GM21825 (cell line): ENCODE measurements at regions not wholly inside any gene's neighbourhood (a gene's known extent, or its start where the extent isn't known, plus 50 kb on each side); places are given as distances from the start of the nearest gene placed in this dataset.

ENCODE experiments used
- ATAC-seq: cut with Tn5 transposase; IDR thresholded peaks from one replicate; pipeline ENCODE4 v1.9.1; 2021; ENCODE audit warnings: mild to moderate bottlenecking, moderate library complexity; ENCODE audit not compliant: unreplicated experiment

DNA sequence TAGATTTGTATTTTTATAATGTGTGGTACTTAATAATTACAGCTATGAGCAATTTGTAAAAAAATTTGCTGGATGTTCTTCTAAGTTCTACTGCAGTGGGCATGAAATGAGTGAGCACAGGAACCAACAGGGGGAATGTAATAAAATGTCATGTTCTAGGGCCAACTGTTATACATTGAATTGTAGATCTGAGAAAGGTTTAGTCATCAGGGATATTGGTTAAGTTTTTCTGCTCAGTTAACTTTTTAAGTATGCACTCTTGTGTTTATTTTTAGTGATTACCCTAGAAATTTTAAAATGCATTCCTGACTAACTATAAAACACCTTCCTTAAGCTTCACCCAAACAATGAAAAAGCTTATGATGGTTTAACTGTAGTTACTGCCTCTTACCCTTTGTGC is 101.8 kb downstream of the CAND1 start:
- no peak for ATAC-seq

DNA sequence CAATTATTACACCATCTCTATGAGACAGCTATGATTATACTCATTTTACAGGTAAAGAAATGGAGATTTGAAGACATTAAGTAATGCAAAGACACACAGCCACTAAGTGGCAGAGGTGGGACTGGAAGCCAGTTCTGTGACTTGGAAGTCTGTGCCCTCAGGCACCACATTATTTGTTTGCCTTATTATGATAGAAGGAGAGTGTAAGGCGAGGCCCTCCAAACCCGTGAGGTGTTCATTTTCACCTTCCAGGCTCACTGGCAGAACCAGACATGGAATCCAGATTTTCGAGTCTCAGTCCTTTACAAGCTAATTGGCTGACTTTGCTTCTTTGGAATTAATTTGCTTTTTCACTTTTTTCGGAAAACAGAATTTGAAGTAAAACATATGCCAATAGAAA is 107.9 kb downstream of the CAND1 start:
- no peak for ATAC-seq

DNA sequence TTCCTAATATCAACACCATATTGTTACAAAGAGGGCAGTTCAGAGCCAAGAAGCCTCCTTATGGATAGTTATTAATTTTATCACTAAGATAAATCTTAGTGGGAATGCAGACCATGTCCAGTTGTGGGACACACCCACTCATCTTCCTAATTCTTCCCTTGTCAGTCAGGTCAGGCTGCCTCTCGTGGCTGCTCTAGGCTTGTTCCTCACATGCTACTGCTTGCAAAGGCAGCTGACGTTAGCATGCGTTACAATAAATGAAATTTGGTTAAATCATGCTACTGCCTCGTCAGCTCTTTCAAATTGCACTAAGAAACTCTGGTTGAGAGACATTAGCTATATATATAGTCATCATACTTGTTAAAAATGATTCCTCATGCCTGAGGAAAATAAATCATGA is 108.4 kb downstream of the CAND1 start:
- no peak for ATAC-seq

DNA sequence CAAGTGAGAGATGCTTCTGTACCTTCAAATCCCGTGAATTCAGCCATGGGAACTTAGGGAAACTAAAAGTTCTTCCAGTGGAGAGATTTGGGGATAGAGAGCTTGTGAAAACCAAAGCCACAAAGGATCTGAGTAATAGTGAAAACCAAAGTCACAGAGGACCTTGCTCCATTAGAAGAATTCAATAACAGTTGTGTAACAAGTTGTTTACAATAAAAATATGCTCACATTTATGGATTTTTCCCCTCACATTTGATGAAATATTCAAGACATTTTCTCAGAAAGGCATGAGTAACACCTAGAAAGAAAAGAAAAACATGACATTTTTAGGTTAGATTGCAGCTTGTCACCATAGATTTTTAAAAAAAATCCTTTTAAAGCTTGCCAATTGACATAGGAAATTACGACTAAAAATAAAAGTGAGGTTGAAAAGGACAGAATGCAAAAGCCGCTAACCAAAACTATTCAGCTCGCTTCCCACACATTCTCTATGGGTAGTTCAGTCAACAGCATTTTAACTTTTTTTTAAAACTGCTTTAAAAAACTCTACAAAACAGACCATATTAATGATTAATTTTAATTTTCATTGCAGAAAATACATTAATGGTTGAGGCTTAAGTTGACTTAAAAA is 113.2 kb downstream of the CAND1 start:
- ATAC-seq: no peak

DNA sequence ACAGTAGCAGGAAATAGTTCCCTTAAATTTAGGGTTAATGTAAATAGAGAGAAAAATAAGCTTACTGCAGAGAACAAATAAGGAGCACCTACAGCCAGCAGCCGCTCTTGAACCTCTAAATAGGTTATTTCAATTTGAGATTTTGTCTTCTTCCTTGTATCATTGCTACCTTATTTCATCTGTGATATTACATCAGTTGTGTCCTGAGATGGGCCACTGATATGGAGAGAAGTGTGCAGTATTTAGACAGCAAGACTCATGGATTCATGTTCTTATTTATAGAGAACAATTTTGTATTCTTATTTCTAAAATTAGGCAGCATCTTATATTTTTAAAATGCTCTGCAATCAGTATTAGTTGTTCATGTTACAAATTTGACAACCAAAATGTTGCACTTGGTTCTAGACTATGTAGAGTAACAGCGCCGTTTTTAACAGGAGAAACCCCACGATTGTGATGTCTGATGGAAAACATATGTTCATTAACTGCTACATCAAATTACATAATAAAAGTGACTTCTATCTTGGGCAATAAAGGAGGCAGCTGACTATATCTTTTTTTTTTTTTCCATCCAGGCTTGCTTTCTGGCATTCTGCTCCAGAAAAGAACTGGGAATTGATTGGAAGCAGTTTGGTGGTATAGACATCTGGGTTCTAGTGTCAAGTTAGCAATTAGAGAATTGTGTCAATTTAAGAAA is 117.9 kb downstream of the CAND1 start:
- no peak for ATAC-seq

DNA sequence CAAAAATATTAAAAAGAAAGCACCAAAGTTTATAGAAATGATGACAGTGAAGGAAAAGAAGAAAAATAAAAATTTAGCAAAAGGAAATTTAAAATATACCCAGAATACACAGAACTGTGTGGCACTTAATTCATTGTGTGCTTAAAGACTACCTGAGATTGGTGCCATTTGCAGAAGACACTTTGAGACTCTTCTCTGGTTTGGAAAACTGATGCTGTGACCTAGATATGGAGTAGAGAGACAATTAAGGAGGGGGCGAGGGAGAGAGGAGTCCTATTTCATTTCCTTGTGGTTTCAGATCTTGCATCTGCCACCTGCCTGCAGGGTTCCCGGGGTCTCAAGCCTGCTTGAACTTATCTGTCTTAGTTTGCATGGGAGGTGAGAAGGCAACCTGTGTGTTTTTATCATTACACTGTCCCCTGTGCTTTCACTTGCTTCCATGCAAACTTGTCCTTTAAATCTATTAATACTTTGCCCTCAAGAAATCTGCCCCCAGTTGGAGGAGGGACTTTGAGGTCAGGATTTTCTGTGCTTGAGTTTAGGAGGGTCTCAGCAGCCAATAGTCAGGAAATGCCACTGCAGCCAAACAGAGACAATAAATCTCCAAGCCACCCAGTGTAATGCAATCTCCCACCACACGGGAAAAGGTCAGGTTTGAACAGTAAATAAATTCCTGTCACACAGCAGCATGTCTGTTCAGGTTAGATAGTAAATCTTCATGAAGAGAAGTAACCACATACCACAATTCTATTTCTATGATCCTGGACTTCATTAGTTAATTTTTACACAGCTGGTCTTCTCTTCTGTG is 119.4 kb downstream of the CAND1 start:
- no peak for ATAC-seq

DNA sequence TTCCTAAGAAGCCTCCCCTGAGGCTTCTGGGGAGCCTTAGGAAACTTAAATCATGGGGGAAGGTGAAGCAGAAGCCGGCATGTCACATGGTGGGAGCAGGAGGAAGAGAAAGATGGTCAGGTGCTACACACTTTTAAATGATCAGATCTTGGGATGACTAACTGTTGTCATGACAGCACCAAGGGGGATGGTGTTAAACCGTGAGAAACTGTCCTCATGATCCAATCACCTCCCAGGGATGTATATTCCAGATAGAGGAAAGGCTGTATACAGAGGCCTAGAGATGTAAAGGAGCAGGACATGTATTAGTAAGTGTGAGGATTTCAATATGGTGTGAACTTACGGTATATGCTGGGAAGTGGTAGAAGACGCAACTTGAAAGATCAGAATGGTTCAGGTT is 121.1 kb downstream of the CAND1 start:
- ATAC-seq: no peak

DNA sequence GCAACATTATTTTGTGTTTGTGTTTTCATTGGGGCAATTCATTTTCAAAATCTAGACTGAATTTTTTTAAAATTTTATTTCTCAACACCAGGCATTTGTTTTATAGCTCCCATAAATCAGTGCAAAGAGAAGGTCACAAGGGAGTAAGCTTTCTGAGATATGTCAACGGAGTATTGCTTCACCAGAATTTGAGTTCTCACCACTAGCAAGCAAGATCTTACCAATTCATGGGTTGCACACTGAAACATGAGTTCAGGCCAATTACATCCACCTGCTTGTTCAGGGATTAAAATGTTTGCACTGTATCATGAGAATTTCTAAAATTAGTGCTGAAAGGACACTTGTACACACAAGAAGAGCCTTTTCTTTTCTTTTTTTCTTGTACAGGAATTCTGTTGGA is 121.9 kb downstream of the CAND1 start:
- no peak for ATAC-seq

DNA sequence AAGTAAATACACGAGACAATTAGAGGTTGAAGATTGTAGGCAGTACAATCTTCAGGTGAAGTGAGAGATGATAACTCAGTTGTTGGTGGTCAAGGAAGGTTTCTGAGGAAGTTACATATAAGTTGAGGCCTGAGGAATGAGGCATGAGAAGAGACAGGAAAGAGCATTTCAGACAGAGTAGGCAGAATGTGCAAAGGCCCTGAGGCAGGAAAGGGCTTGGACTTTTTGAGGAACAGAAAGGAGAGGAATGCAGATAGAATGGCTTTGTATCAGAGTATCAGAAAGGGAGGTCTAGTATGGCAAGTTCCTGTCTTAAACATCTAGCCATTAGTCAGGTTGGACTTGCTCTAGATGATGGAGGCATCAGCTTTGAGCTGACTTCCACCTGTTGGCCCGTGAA is 122.5 kb downstream of the CAND1 start:
- ATAC-seq: no peak

DNA sequence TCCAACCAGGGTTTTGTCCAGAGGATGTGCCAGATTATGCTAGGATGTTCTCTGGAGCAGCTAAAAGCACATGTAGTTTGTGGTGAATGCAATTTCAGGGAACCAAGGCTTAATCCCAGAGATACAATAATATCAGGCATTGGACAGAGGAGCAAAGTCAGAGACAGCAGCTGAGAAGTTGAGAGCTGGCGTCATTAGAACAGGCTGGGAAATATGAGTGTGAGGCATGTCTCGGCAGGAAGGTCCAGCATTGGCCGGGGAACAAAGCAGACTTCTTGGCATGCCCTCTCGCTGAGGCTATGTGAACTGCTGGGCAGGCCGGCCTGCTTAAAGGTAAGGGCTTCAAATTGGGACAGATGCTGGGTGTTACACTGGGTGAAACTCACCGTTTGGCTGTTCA is 125.4 kb downstream of the CAND1 start:
- no peak for ATAC-seq

DNA sequence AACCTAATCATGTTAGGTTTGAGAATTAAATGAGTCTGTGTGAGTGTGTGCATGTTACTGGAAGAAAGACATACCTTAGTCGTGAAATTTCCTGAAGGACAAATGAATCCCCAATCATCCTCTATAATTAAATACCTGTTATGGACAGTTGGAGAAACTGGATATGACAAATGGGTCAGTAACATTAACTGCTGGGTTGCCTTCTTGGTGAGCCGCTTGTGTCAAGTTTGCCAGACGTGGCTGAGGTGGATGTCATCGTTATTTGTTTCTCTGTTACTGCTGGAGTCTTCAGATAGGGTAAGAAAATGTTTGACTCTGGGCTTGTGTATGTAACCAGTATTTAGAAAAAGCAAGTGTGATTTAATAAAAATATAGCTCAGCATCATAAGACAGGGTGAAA is 131.6 kb downstream of the CAND1 start:
- ATAC-seq: no peak

DNA sequence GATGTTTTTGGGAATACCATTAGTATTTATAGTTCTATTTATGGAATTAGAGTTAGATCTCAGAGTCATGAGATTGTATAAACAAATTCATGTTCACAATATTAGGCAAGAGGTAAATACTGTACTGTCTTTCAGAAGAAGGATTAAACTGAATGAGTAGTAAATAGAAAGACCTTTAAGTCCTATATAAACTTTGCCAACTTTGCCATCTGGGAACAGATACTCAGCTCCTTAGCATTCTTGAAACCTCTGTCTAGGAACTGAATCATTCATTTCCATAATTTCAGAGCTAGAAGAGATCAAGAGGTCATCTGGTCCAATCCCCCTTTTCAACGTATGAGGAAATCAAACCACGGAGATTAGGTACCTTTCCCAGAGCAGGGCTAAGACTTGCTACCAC is 141.1 kb downstream of the CAND1 start:
- no peak for ATAC-seq

DNA sequence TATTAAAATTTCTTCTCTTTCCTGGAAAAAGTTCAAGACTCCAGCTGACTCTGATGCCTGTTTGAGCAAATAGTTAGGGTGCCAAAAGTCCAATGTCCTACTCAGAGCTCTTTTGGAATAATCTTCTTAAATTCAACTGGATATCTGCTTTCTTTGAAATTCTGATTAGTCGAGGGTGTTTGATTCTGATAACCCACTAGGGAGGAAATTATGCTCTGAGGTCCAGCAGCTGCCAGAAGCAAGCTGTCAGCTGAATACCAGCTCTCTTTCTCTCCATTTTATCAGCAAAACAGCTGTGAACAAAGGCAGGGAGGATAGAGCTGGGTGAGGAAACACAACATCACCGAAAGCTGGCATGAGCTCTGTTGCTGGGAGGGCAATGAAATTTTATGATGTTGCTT is 141.5 kb downstream of the CAND1 start:
- no peak for ATAC-seq

DNA sequence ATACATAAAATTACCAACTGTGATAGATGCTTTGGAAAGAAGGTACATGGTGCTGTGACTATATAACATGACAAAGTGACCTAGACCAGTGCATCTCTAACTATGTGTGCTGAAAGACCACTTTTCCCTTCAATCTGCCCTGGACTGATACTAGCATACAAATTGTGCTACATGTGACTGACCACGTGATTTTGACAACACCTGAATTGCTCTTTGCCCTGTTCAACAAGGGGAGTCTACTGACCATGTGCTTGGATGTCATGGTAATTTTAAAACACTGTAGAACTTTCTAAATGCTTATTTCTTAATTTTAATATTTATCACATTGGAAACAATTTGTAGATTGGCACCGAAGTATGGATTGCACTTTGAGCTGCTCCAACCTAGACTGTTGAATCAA is 142.4 kb downstream of the CAND1 start:
- ATAC-seq: no peak

DNA sequence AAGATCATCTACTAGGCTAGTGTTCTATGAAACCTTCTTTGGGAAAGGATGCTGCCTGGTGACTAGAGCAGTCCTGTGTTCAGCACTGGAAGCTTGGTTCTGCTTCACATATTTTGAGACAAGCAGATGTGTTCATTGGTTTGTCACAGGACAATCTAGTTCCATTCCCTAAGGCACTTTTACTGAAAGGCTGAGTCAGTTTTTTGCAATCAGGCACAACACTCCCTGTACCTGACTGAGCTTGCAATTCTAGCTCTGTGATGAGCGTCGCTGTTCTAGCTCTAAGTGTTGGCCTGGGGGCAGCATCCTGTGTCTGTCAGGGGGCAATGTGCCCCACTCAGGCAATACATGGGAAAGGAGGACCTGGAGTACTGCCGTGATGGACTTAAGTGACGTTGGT is 144.4 kb downstream of the CAND1 start:
- ATAC-seq: no peak

DNA sequence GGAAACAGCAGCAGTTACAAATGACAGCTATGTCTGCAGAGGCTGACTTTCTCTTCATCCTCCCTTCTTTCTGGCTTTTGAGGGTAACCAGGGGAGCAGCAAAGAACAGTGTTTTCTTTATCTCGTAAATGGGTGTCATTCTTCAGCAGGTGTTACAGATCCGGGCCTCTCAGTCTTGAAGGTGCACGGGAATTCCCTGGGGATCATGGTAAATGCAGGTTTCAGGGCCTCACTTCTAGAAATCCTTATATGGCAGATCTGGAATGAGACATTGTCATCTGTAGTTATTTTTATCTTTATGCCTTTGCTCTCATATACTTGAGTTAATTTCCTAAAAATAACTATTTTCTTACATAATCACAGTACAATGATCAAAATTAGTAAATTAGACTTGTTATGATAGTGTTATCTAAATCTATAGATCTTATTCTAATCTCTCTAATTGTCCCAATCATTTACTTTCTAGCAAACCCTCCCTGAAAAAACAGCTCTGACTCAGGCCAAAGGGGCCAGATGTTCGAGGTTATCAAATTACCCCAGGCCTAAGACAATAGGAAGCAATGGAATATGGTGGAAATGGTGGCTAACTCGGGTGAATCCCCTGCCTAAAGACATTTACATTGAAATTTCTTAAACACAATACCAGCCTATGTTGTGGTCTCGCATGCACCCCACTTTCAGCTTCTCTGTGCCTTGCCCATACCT is 145.0 kb downstream of the CAND1 start:
- ATAC-seq: no peak

DNA sequence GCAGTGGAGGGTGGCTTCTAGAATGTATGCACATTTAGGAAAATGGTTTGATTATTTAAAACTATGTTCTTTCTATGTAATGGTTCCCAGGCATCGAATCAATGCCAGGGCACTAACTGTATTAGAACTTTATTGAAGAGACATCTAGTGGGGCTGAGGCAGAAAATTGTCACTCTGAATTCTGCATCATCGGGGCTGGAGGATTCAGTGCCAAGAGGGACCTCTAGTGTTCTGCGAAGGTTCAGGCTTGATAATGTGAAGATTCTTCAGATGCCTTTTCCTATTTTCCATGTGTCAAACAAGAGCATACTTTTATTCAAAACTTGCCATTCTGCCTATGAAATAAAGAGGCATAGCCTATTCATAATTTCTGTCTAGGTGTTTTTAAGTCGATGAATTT is 146.3 kb downstream of the CAND1 start:
- ATAC-seq: no peak

DNA sequence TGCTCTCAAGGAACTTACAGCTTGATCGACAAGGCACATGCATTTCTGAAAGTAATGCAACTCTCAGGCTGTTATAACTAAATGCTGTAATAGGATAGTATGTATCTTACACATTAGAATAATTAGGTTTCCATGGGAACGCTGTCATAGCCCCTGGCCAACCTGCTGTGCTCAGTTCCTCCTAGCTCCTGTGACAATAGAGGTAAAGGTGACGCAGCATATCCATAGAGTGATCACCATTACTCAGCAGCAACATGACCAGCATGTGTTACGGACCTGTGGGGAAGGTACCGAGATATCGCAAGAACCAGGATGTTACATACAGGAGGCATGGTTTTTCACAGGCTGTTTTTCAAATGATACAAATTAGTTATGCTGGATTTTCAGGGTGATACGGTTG is 150.7 kb downstream of the CAND1 start:
- no peak for ATAC-seq

DNA sequence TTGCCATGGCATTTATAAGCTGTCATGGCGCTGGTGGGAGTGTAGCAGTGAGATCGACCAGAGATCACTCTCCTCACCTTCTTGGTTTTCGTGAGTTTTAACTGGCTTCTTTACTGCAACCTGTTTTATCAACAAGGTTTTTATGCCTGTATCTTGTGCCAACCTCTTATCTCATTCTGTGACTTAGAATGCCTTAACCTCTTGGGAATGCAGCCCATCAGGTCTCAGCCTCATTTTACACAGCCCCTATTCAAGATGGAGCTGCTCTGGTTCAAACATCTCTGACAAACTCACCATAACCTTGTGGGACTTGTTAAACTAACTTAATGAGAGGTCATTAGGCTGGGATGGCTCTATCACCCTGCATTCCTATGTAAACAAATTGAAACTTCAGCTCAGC is 151.3 kb downstream of the CAND1 start:
- ATAC-seq: no peak

DNA sequence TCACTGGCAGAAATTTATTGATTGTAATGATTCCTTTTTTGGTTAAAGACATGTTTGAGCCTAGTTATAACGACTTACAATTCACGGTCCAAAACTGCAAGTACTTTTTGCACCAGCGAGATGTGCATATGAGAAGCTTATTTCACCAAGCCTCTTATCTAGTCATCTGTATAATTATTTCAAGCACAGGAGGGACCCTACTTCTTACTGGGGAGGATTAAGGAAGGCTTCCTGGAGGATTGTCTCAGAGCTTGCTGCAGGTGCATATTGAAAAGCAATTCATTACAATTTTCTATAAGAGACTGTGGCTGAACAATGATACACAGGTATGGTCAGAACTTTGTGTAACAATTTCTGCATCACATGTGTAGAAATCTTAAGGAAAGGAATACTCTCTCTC is 152.9 kb downstream of the CAND1 start:
- no peak for ATAC-seq

DNA sequence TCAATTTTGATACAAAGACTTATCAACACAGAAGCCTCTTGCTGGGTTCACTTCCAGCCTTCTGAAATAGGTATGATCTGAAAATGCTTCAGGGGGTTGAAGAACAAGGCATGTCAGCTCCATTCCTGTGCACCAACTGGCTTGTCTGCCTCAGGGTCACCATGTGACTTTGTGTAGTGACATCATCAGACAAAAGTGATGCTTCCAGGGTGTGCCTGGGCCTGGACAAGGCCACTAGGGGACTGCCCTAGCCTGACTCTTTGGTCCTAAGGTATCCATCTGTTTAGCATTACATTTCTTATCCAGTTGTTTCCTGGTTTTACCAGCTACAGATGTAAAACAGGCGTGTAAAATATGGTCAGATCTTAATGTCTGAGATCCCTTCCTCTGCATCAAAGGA is 155.6 kb downstream of the CAND1 start:
- no peak for ATAC-seq

DNA sequence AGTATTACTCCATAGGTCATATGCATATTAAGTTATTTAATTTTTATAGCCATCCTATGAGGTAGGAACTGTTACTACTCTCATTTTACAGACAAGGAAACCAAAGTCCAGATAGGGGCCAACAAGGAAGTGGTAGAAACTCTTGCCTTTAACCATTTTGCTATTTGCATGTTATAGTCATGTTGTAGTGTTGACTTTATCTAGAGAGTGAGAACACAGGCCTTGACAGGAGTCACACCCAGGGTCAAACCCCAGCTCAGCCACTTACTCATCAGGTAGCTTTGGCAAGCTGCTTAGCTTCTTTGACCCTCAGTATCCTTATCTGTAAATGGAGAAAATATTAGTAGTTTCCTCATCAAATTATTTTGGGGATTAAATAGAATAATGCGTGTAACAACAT is 156.2 kb downstream of the CAND1 start:
- ATAC-seq: no peak
